Fibroblast of skin of abdomen (primary cell): ENCODE measurements at regions not wholly inside any gene's neighbourhood (a gene's known extent, or its start where the extent isn't known, plus 50 kb on each side); places are given as distances from the start of the nearest gene placed in this dataset.

Source experiments
- DNase-seq: peaks from one replicate; pipeline ENCODE4 v3.0.0-alpha.2; 2013

DNA sequence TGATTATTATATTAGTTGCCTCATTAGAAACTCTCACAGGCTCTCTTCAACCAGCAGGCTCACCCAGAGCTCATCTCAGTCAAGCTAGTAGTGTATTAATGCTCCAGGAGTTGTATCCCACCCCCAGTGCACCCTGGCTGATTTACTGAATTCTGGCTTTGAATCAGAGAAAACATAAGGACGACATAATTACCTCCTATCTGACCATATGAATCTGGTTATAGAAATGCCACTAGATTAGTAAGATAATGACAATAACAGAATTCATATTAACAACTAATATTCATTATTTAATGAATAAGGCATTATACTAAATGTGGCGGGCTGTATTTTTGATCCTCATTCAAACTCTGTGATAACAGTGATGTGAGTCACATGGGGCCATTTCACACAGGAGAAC, 1066.7 kb downstream of the TTLL7 start:
- no peak for DNase-seq

DNA sequence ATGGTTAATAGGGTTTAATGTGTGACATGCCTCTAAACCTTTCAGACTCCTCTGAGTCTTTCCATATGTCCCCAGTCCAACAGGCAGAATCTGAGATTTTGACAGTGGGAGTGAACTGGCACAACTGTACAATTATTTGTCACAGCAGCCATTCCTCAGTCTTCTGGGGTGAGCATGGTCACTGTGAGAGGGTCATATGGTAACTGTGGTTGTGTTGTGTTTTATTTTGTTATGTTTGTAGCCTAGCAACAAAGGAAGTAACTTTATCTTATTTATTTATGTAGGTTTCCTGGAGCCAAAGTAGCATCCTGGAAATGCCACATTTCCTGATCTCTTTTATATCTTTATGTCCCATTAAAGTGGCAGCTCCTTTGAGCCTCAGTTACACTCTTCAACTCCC, 1067.9 kb downstream of the TTLL7 start:
- DNase-seq, result no peak

DNA sequence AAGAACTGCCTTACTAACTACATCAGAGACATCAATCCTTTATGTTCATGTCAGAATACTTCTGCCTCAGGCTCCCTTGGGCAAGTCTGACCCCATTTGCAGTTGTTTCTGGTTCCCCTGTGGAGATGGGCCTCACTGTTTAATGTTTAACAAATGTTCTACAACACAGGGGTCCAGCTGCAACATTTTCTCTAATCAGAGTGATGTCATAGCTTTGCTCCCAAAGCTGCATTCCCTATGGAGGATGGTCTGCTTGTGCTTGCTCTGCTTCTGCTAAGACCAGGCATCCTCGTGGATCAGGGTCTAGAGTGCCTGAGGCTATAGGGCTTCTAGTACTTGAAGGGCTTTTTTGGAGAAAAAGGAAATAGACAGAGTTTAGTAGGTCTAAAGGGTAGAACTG, 1071.2 kb downstream of the TTLL7 start:
- DNase-seq, result no peak

DNA sequence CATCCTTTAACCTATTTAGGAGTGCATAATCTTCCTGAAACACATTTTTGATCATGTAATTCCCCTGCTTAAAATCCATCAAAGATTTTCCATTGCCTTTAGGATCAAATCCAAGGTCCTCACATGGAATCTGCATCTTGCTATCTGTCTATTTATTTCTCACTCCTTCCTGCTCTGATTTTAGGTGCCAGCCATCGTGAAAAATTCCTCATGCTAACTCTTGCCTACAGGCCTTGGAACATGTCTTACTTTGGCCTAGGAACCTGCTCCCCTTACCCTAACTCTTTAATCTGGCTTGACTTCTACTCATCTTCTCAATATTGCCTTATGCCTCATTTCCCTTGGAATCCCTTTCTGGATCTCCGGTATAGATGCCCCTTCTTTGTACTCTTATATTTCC, 1074.3 kb downstream of the TTLL7 start:
- DNase-seq, result no peak

DNA sequence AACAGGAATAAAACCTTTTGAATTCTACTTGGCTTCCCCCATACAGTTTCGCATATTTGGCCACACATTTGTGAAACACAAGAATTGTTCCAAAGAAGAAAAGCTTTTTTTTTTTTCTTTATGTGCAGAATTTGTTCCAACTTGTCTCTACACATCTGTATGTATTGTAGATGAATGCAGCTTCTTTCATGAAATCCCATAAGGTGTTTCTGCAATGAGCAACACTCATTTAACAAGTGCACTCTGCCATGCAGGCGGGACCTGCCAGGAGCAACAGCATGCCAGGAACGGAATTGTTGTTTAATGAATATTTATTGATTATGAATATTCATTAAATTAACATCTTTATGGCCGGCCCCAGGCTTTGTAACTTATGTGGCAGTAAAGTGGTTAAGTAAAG, 1075.0 kb downstream of the TTLL7 start:
- DNase-seq, result no peak

DNA sequence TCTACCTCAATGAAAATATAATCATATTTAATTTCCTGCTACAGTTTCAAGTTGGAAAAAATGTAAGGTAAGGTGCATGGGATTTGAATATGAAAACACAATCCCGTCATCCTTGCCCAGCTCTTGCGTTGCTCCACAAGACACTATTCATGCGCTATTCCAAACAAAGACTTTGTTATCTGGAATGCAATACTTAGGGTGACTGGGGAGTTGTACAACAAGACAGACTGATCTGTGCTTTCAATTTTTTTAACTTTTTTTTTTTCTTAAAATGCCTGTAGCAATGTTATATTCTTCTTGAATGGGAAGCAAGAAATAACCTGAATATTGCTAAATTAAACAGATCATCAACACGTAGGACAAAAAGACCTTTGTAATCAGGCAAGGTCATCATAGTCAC, 1077.2 kb downstream of the TTLL7 start:
- DNase-seq, result no peak

DNA sequence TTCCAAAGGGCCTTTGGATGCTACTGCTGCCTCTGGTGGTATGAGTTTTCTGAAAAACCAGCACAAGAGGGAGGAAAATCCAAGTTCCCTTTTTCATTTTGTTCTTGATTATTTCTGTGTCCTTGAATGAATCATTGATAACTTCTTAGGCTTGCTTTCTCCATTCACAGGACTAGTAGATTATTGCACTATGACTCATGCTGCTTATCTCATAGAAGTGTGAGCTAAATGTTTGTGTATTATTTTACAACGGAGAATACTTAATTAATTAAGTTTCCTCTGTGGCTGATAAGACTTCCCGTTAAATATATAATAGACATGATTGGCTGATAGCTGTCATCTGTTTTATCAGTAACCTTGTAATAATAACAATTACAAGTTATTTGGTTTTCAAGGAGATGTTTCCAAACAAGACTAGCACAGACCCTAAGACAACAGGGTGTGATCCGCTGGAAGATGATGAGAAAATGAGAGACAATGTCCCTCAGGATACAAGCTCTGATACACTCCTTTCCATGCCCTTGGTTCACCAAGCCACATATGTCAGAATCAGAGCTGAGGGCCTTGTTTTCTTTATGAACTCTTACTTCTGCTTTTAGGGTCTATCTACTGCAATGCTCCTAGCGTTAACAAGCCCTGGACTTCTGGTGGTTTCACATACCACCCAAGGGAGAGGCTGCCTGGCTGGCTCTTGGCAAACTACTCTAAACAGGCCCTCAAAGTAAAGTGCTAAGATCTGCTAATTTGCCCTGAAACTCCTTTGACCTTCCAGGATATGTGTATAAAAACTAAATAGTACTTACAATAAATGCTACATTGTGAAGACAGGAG, 1078.3 kb downstream of the TTLL7 start:
- no peak for DNase-seq

DNA sequence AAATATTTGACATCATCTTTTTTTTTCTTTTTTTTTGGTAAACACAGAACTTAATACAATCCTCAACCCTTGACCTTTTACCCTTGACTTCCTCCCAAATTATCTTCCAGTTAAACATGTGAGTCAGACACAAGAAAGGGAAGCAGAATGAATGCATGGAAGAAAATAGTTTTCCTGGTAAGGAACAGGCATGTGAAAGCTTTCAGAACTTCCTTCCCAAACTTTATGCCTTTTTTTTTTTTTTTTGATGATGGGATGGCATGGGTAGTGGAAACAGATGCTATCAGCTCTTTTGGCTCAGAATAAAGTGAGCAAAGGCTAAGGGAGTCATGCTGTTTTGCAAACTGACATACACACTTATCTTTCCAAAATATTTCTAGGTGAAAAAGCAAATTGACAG, 1079.1 kb downstream of the TTLL7 start:
- DNase-seq, result no peak

DNA sequence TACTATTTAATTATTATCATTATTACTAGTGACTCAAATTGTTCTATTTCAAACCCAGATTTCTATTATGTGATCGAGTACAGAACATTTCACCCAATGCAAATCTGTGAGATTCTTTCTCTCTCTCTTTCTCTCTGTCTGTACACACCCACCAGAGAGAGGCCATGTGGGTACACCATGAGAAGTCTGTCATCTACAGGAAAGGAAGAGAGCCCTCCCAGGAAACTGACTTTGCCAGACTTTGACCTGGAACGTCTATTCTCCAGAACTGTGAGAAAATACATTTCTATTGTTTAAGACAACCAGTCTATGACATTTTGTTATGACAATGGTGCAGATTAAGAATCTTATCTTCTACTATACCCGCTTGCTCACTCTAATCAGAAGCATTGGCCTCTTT, 1091.6 kb downstream of the TTLL7 start:
- no peak for DNase-seq

DNA sequence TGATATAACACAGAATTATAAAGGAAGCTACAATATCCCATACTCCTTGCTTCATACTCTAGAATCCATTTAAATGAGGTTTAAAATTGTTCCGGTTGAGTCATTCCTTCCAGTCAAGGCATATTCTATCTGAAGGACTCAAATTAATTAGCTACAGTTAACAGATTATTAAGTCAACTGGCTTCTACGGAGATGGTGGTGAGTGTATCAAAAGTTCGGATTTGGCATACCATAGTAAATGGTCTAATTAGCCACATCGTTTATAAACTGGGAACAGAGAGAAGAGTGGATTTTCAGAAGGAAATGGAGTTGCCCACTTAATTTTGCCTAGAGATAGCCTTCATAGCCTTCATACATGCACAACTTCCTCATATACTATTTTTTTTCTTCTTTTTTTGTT, 1095.3 kb downstream of the TTLL7 start:
- DNase-seq, result no peak

DNA sequence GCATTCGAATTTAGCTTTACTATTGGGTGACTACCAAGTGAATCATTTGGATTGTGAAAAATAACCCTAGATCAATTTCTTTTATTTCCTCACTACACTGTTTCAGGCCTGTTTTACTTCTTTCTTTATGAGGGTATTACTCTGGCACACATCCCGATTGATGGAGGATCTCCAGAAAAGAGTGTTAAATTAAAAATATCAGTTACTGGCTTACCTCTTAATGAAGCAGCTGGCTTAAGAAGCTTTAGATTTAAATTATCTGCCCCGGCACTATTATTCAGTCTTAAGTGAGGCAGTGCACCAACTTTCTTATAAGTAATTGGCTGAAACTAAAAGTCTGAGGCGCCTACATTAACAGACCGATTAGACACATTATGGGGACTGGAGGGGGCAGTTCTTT, 1097.4 kb downstream of the TTLL7 start:
- DNase-seq, result no peak

DNA sequence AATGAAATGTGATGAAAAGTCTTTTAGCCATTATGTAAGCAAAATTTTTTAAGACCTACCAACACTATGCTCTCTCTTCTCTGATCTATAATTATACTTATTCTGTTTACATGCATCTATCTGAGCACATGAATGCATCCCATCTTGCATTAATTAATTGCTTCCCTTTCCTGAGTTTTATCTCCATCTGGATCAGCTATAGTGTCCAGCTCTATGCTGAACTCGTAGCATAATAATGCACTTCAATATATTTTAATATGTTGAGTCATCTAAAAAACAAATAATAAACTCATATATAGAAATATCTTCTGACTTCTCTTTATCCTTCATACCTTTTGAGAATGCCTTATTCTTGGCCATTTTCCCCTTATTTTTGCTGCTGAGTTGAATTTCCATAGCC, 1097.8 kb downstream of the TTLL7 start:
- DNase-seq, result peak; percentile 20

DNA sequence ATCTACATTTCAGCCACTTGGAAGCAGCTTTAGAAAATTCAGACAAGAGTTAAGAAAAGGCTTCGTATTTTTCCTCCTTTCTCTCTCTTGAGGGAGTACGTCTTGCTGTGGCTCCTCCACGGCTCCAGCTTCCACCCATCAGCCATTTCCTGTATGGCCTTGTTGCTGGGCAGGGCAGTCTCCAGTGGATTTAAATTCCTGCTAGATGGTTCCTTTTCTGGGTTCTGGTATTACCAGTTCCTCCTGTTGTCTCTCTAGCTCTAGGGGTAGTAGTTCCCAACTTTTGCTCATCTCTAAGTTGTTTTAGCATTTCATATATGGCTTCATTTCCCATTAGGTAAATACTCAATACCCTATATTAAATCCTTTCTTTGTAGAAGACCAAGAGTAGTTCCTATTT, 1098.3 kb downstream of the ADGRL2 start:
- no peak for DNase-seq

DNA sequence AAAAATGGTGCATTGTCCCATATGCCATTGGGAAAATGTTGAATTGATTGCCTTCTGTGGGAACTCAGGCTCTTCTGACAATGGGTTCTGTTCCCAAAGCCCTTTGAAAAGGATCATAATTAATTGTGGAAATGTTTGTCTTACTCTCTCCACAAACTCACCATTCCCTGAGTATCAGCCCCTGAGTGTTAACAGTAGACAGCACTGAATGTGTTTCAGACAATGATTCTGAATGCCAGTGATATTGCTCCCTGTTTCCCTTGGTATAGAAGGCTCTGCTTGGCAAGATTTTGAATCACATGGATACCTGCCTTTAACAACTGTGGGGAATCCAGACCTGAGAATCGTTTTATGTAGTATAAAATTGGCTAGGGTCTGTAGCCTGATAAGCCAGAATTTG, 1096.8 kb downstream of the ADGRL2 start:
- no peak for DNase-seq

DNA sequence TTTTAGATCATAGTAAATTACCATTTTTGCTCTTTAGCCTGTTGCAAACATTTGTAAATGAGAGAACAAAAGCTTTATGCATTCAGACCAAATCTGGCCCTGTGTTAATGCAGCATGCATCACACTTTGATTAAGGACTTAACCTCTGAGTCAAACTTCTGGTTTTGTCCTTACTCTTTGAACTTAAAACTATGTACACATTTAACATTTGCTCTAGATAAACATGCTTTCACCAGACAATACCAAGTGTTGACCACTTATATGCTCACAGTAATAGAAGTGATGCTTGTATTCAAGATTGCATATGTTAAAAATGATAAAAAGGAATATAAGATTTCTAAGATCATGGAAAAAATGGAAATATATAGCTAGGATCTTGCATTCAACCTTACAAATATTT, 1095.3 kb downstream of the ADGRL2 start:
- no peak for DNase-seq

DNA sequence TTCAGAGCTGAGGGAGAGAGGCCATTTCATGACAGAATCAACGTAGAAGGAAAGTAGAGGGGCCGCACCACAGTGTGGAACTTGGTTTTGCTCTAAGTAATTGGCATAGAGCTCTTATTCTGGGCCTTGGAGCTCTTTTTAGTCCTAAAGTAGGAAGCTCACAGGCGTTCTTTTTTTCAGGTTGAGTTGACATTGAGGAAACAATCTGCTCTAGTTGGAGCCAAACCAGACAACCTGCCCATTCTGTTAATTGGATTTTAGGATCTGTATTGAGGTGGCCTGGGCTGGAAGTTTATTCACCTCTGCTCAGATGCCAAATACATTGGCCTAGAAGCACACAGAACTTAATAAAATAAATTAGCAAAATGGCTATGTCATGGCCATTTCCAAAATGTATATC, 1093.9 kb downstream of the ADGRL2 start:
- DNase-seq, result no peak

DNA sequence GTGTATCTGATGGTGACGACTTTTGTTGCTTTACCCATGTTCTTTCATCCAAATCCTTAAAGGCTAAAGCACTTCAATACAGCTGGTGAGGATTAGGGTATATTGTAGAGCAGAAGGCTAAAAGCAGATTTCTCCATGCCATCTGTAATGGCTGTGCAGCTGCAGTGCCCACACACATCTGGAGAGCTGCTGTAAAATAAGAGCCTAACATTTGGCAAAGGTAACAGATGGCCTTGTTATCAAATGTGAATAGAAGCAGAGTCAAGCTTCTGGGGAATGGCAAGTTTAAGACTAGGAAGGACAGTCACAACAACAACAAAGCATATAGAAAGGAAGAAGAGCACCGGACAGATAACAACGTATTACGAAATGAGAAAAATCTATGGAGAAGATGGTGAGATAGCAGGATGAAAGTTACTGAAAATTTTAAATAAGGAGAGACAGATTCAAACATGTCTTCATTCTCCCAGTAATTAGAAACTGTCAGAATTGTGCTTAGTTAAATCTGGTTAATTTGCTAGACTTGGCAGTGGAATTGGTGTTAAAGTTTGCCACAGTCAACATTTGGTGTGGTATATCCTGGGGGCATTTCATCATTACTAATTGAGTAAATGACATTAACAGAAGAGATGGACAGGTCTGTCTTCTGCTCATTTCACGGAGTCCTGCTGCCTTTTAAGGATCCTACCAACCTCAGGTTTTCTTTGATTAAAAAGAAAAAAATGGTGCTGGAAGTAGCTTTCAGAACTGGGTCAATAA, 1093.2 kb downstream of the ADGRL2 start:
- DNase-seq, result no peak

DNA sequence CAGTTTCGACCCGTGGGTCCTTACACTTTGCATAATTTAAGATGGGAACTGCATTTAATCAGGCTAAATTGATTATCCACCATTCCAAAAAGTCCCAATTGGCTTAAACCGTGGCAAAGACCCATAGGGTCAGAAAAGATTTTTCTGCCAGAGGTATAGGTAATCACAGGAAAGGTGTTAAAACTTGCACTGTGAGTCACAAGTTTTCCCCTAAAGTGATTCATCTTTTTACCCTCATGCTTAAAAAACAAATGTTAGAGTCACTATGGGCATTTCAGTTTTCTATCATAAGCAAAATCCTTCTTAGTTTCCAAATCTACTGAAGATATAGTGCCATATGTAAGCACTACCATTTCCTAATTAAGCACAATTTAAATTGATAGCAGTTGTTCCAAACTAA, 1079.8 kb downstream of the ADGRL2 start:
- DNase-seq, result no peak

DNA sequence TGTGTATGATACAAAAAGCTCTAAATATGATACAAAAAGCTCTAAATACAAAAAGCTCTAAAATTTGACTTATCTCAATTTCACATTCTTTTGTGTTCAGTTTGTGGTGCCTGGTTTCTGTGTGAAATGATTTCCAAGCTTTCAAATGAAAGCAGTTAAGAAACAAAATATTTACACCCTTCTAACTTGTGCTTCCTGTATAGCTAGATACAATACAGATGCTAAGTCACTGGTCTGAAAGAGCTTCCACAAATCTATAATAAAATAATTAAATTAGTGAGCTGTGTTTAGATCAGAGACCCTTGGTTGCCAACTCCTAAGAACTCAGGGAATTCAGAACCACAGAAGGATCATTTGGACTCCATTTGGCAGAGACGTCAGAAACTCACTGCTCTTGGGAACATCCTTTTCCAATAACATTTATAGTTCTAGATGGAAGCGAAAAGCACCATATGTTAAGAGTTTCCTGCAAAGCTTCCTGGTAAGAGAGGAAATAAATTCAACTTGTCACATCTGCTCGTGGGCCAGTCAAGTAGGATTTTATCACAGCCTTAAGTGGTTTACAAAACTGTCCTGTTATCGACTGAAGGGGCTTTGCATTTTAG, 1079.1 kb downstream of the ADGRL2 start:
- no peak for DNase-seq

DNA sequence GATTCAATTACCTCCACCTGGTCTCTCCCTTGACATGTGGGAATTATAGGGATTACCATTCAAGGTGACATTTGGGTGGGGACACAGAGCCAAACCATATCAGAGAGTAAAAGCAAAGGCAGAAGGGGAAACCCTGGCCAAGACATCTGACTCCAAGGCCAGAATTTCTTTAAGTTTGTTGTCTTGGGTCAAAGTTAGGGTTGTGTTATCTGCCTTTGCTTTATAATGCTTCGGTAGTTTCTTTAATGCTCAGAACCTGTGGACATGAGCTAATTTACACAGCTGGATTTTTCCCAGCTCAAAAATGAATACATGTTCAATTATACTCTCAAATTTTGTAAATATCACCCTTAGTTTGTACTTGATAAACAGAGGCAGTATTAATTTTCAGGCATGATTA, 1074.4 kb downstream of the ADGRL2 start:
- DNase-seq, result no peak

DNA sequence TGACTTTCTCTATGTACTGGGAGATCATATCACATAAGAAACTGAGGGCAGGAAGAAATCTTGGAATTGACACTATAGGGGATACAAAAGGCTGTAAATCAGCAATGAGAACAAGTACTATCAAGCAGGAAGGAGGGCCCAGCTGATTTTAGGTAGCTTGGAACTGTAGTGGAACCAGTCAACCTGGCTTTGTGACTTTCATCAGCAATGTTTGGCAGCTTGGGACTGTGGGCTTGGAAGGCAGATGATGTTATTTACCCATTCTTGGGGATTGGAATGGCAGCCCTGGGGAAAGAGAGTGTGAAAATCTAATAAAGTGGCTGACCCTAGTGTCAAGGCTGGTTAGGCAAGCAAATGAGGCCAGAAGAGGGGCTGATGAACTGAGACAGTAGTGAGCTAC, 1073.3 kb downstream of the ADGRL2 start:
- no peak for DNase-seq

DNA sequence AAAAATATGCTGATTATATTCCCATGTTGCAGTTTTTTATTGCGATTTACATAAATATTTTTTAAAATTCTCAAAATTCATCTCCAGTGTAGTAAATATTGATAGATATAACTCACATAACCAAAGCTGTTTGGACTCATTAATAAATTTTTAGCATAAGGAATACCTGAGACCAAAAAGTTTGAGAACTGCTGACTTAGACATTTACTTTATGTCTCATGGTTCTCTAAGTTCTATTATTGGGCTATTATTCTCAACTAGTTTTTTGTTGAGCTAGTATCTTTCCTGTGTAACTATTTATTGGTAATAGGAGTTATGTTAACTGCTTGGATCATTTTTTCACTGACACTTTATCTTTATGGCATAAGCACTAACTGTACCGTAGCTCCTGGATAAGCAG, 1069.6 kb downstream of the ADGRL2 start:
- DNase-seq, result no peak

DNA sequence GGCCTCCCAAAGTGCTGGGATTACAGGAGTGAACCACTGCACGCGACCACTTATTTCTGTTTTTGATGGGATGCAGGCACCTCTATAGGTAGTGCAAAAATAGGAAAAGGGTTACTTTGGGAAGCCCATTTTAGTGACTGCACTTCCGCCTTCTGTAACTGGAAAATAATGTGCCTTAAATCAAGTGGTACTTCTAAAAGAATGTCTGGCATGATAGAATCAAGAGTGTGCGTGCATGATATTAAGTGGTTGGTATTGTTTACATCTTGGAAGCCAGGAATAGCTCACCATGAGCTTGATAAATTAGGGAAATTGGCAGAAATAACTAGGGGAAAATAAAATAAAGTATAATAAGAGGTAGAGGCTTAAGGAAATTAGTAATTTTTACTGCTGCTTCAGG, 1067.0 kb downstream of the ADGRL2 start:
- DNase-seq, result no peak

DNA sequence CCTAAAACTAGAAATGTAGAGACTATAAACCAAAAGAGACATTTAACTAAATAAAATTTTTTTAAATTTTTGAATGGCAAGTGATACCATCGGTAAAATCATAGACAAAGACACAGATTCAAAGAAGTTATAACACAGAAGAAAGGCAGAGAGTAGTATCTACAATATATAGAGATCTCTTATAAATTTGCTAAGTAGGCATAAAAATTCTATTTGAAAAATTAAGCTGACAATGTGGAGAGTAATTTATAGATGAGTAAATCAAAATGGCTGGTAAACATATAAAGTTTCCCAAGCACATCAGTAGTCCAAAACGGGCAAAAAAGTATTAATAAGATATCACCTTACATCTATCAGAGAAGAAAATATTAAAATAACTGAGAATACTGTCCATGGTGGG, 1061.0 kb downstream of the ADGRL2 start:
- DNase-seq, result no peak
